ENCODE measurements at regions not wholly inside any gene's neighbourhood (a gene's known extent, or its start where the extent isn't known, plus 50 kb on each side); places are given as distances from the start of the nearest gene placed in this dataset.
"Not testable (repeated sequence)": the region's sequence is repeated elsewhere in the genome, so short reads cannot be mapped to it uniquely, and the experiment has no call there.

DNA sequence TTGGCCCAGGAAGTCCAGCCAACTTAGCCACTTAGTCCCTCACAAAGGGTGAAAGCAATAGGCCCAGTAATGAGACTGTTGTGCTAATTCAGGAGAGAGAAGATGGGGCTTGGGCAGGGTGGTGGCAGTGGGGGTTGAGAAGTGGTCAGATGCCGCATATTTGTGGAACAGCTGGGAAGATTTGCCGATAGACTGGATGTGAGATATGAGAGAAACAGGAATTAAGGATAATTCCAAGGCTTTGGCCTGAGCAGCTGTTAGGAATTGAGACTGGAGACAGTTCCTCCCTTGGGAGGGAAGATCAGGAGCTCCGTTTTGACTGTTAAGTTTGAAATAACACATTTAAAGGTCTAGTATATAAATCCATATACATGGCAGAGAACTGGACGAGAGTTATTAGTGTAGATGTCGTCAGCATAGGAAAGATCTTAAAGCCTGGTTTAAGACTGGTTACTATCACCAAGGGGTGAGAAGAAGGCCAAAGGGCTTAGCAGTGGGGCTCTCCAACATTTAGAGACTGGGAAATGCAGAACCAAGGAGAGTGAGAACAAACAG, 323.7 kb upstream of the FAM78B start:
- no peak for DNase-seq (ENCODE audit: low read depth)

GRCh38 chr1:166493765-166494164, 327.0 kb upstream of the FAM78B start:
- DNase-seq (ENCODE audit: low read depth) = not testable (repeated sequence)

DNA sequence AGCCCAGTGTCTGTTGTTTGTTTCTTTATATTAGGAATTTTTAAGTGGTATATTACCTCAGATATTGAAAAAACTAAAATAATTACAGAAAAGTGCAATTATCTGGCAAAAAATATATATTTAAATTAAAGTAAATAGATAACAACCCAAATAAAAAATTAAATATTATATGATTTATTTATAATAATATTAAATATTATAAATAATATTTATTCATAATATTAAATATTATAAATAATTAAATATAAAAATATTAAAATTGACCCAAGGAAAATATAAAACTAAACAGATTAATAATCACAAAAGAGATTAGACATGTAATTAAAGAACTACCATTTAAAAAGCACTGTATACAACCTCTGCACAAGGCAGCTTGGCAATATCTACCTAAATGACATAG, 331.9 kb upstream of the POGK start:
- no peak for DNase-seq (ENCODE audit: low read depth)

- DNase-seq (ENCODE audit: low read depth) = no peak
These were observed 327.5 kb upstream of the POGK start for GRCh38 chr1:166511761-166512160.

DNA sequence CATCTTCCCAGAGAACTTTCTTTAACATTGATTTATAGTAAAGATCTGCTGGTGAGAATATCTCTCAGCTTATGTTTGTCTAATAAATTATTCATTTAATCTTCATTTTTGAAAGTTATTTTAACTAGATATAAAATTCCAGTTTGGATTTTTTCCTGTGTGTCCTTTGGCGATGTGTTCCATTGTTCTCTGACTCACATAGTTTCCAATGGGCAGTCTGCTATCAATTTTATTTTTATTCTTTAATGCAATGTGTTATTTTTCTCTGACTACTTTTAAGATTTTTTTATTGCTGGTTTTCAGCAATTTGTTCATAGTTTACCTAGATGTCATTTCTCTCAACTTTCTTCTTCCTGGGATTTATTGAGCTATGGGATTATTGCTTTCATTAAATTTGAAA, 325.2 kb upstream of the POGK start:
- DNase-seq (ENCODE audit: low read depth) = no peak

DNA sequence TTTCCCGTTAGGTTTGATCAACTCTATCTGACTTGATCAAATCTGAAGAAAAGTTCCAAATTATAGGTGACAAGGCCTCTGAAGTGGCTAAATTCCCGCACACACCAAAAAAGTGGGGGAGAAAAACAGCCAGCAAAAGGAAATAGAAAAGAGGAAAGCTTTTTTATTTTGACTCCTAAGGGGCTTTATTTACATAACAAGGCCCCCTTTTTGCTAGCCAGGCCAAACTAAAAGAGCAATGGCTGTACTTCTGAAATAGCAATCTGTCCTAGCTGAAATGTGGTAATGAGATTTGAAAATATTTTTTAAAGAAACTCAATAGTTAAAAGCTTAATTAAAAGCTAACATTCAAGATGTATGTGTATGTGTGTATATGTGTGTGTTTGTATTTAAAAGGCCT, 311.5 kb upstream of the POGK start:
- DNase-seq (ENCODE audit: low read depth) = no peak

GRCh38 chr1:166538646-166539045, 300.6 kb upstream of the POGK start:
- no peak for DNase-seq (ENCODE audit: low read depth)

DNA sequence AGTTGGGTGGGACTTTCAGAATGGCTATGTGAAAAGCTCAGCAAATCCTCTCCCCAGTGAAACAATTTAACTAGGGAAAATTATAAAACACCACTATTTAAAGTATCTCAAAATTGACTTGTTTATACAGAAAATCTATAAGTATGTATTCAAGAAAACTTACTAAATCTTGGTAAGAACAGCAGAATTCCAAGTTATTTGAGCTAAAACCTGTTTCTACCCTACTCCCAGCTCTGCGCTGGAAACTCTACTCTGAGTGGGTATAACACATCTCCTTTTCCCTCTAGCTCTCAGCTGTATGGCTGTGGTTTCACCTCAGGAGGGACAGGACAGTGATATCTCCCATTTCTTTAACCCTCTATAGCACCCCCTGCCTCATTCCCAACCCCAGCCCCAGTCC, 295.2 kb upstream of the POGK start:
- DNase-seq (ENCODE audit: low read depth) = no peak

- DNase-seq (ENCODE audit: low read depth) = no peak
These were observed 294.7 kb upstream of the POGK start for GRCh38 chr1:166544561-166544960.

- DNase-seq (ENCODE audit: low read depth) = no peak
These were observed 286.6 kb upstream of the POGK start for GRCh38 chr1:166552706-166553105.

GRCh38 chr1:166570954-166571353, 268.3 kb upstream of the POGK start:
- DNase-seq (ENCODE audit: low read depth) = no peak

DNA sequence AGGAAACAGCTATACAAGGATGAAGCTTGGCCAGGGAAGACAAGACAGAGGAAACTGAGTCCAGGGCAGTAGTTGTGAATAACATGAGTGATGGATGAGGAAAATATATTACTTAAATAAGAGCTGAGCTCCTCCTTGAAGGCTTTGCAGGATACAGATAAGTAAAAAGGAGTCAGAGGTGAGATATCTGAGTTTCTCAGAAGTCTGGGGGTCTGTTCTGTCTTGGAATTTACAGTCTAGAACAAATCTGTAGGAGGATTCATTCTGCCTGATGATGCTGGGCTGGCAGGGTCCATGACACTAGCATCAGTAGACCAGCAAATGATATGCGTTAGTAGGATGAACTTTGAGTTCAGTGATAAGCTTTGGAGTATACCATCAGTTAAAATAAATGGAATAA, 266.1 kb upstream of the POGK start:
- DNase-seq (ENCODE audit: low read depth) = no peak

GRCh38 chr1:166579557-166580501, 259.4 kb upstream of the POGK start:
- DNase-seq (ENCODE audit: low read depth) = no peak

DNA sequence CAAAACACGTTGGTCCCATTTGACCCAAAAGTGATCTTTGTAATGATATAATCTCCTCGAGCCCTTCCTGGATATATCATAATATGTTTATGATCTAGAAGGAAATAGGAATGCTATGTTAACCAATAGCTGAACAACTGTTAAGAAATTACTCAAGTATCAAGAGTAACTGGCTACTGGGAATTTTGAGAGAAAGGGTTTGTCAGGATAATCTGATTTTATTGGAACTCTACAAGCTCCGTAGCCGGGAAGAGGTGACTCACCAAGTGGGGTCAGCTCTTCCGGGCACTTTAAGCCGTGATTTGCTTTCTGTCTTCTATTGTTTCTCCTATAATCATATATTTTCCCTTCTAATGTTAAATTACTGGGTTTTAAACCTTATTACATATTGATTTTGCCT, 250.5 kb upstream of the POGK start:
- DNase-seq (ENCODE audit: low read depth) = no peak

GRCh38 chr1:166590161-166590560, 249.1 kb upstream of the POGK start:
- no peak for DNase-seq (ENCODE audit: low read depth)

DNA sequence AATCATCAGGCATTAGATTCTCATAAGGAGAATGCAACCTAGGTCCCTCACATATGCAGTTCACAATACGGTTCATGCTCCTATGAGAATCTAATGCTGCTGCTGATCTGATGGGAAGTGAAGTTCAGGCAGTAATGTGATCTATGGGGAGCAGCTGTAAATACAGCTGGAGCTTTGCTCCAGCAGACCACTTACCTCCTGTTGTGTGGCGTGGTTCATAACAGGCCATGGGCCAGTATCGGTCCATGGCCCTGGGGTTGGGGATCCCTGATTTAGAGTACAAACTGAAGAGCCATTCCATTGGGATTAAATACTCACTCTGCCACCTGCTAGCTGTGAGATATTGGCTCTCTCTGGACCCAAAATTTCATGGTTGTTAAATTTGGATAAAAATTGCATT, 244.6 kb upstream of the POGK start:
- no peak for DNase-seq (ENCODE audit: low read depth)

GRCh38 chr1:166597516-166597915, 241.8 kb upstream of the POGK start:
- DNase-seq (ENCODE audit: low read depth) = no peak

DNA sequence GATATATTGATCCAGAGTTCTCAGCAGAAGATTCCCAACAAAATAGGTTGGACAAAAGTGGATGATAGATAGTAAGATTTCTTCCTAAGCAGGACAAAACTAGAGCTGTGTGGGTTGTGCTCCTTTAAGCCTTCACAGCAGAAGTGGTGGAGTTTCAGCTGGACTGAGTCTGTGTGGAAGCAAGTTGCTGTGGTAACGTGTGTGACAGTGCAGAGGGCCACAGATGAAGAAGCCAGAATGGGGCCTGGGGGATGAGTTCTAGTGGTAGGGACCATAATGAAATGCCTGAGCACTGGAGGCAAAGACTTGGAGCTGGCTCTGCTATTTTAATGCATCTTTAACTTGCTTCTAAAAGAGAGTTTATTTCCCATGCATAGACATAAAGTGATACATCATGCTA, 238.7 kb upstream of the POGK start:
- no peak for DNase-seq (ENCODE audit: low read depth)

DNA sequence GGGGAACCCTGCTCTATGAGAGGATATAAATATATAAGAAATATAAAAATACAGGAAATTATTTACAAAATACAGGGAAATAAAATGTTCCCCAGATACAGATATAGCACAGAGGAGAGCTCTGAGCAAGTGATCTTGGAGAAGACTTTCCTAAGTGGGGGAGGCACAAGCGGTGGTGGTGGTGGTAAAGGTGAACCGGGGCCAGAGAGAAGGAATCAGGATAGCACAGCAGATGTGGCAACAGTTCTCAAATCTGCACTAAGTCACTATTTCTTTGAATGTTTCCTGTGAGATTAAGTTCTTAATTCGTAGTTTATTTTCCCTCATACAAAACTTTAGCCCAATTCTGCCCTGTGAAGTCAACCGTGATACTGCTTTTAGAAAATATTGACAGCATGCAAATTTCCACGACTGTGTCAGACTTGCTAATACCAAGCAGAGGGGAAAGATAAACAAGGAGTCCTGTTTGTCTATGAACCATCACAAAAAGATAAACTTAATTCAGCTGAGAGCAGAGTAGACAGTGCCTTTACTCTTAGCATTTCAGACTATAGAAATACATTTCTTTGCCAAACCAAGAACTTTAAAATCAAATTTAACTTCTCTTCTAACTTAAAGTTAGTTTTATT, 237.5 kb upstream of the POGK start:
- DNase-seq (ENCODE audit: low read depth) = no peak

- DNase-seq (ENCODE audit: low read depth) = not testable (repeated sequence)
These were observed 236.5 kb upstream of the POGK start for GRCh38 chr1:166602801-166603200.

DNA sequence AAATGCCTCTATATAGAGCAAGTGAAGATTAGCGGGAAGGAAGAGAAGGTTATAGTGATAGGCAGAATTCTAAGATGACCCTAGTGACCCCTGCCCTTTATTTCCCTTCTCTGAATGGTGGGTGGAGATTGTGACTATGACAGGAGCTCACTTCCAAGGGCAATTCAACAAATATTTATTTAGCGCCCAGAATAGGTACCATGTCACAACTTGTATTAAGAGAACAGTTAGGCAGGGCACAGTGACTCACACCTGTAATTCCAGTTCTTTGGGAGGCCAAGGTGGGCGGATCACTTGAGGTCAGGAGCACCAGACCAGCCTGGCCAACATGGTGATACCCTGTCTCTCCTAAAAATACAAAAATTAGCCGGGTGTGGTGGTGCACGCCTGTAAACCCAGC, 236.0 kb upstream of the POGK start:
- DNase-seq (ENCODE audit: low read depth) = no peak

DNA sequence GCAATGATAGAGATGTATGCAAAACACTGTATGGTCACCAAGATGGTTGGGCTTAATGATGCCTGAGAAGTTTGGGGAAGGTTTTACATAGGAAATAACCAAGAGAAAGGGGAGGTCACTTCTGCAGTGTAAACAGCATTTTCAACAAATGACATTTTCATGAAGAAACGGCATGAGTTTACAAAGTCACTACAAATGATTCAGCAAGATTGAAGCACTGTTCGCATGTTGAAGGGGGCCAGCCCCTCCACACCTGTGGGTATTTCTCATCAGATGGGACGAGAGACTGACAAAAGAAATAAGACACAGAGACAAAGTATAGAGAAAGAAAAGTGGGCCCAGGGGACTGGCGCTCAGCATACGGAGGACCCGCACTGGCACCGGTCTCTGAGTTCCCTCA, 234.1 kb upstream of the POGK start:
- DNase-seq (ENCODE audit: low read depth) = no peak

DNA sequence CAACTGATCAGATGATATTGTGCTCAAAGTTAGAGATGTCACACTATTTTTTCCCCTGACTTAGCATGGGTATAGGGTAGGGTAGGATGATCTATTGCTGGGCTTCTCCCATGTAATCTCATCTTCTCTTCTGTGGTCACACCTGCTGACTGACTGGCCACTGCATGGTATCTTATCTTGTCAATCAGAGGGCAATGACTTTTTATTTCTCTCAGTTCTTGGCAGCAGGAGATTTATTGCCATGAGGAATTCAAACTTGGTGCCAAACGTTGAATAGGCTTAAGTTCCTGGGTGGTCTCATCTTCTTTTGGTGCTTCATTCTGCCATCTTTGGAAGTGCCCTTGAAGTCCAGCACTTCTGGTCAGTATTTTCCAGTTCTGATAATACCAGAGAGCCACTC, 226.4 kb upstream of the POGK start:
- no peak for DNase-seq (ENCODE audit: low read depth)
